LNCAP (cell line): ENCODE measurements at regions not wholly inside any gene's neighbourhood (a gene's known extent, or its start where the extent isn't known, plus 50 kb on each side); places are given as distances from the start of the nearest gene placed in this dataset.

Experiments used
- CTCF ChIP-seq: fragments of 450-650 bp; IDR thresholded peaks from 2 replicates; pipeline ENCODE4 v1.5.1; 2017; ENCODE audit warnings: mild to moderate bottlenecking

GRCh38 chr20:20851385-20851784 is 138.9 kb upstream of the RALGAPA2 start:
- no peak for TF ChIP-seq CTCF

GRCh38 chr20:20850407-20850806 is 138.0 kb upstream of the RALGAPA2 start:
- TF ChIP-seq CTCF, result no peak

- TF ChIP-seq CTCF, result no peak
These were observed 136.7 kb upstream of the RALGAPA2 start for GRCh38 chr20:20849161-20849560.

- no peak for TF ChIP-seq CTCF
These were observed 135.4 kb upstream of the RALGAPA2 start for GRCh38 chr20:20847814-20848213.

GRCh38 chr20:20843982-20844381 is 131.5 kb upstream of the RALGAPA2 start:
- TF ChIP-seq CTCF, result no peak

- TF ChIP-seq CTCF, result no peak
These were observed 127.3 kb upstream of the RALGAPA2 start for GRCh38 chr20:20839771-20840170.

- TF ChIP-seq CTCF, result peak; percentile 82
These were observed 125.2 kb upstream of the RALGAPA2 start for GRCh38 chr20:20837574-20838021.

- TF ChIP-seq CTCF, result no peak
These were observed 124.4 kb upstream of the RALGAPA2 start for GRCh38 chr20:20836836-20837235.
